A172 (cell line): ENCODE measurements at regions not wholly inside any gene's neighbourhood (a gene's known extent, or its start where the extent isn't known, plus 50 kb on each side); places are given as distances from the start of the nearest gene placed in this dataset.
A peak's percentile ranks its signal among the peaks of the same experiment; 100 is the strongest.
"Not testable (repeated sequence)": the region's sequence is repeated elsewhere in the genome, so short reads cannot be mapped to it uniquely, and the experiment has no call there.

Source experiments
- DNase-seq: peaks from one replicate; pipeline ENCODE4 v3.0.0-alpha.2; 2015; ENCODE audit warnings: low spot score

- DNase-seq, result not testable (repeated sequence)
Measured at GRCh38 chrX:153266140-153266539, 55.4 kb downstream of the PNMA6F start.

GRCh38 chrX:153260468-153260867 lies 61.1 kb downstream of the PNMA6F start:
- not testable (repeated sequence) for DNase-seq

- DNase-seq, result not testable (repeated sequence)
Measured at GRCh38 chrX:153253239-153253638, 68.3 kb downstream of the PNMA6F start.

- DNase-seq, result not testable (repeated sequence)
Measured at GRCh38 chrX:153252378-153253129, 69.0 kb downstream of the PNMA6F start.

GRCh38 chrX:153251952-153252351 lies 69.6 kb downstream of the PNMA6F start:
- DNase-seq, result not testable (repeated sequence)

GRCh38 chrX:153250762-153251161 lies 70.8 kb downstream of the PNMA6F start:
- not testable (repeated sequence) for DNase-seq

- DNase-seq, result peak; percentile 28
Measured at GRCh38 chrX:153245288-153245731, 66.2 kb downstream of the MAGEA1 start.

GRCh38 chrX:153244767-153245166 lies 65.7 kb downstream of the MAGEA1 start:
- DNase-seq, result no peak

GRCh38 chrX:153238361-153238760 lies 59.3 kb downstream of the MAGEA1 start:
- DNase-seq, result no peak
